ENCODE measurements at regions not wholly inside any gene's neighbourhood (a gene's known extent, or its start where the extent isn't known, plus 50 kb on each side); places are given as distances from the start of the nearest gene placed in this dataset.

DNA sequence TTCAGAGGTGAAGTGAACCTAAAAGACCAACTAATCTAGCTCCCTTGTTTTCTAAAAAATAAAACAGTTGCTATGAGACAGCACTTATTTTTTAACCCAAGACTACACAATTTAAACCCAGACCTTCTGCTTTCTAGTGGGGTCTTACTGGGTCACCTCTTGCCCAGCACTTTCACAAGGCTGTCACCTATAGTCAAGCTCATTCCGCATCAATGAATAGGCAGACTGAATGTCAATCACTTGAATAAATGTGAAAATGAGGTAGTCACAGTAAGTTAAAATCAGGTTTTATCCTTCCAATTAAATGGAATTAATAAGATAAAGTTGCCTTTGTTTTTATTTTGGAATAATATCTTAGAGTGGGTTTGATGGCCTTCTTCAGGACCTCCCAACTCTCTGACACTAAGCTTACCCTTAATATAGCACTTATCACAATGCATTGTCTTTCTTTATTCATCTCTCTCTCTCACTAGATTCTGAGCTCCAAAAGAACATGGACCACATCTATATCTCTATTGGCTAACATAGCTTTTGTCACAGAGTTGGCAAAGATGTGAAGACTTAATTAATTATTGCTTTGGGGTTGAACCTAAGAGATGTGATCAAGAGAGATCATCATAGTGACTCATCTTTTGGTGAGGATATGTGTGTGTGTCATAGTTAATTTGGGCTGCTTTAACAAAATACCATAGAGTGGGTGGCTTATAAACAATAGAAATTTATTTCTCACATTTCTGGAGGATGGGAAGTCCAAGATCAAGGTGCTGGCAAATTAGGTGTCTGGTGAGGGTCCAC lies 248.7 kb upstream of the DAB1 start:
- TF ChIP-seq YY1 (IDR thresholded peaks at IDR 0.05; ENCODE audit: extremely low read depth, insufficient replicate concordance, low read depth, low read length) (no peak), ZNF274 (IDR thresholded peaks at IDR 0.05; ENCODE audit: low read depth, low read length) (no peak), EZH2phosphoT487 (IDR thresholded peaks at IDR 0.05; ENCODE audit: borderline replicate concordance) (no peak), SIN3A (IDR thresholded peaks at IDR 0.05; ENCODE audit: low read depth) (no peak), POLR2AphosphoS5 (IDR thresholded peaks at IDR 0.05; ENCODE audit: low read depth, low read length) (no peak), ATF3 (IDR thresholded peaks at IDR 0.05) (no peak), EZH2 (IDR thresholded peaks at IDR 0.05) (no peak), ZFX (IDR thresholded peaks at IDR 0.05) (no peak), POLR2A (IDR thresholded peaks at IDR 0.05; ENCODE audit: borderline replicate concordance, extremely low read depth, insufficient read depth, insufficient read length) (no peak)
- TF ChIP-seq, protein P1, sequence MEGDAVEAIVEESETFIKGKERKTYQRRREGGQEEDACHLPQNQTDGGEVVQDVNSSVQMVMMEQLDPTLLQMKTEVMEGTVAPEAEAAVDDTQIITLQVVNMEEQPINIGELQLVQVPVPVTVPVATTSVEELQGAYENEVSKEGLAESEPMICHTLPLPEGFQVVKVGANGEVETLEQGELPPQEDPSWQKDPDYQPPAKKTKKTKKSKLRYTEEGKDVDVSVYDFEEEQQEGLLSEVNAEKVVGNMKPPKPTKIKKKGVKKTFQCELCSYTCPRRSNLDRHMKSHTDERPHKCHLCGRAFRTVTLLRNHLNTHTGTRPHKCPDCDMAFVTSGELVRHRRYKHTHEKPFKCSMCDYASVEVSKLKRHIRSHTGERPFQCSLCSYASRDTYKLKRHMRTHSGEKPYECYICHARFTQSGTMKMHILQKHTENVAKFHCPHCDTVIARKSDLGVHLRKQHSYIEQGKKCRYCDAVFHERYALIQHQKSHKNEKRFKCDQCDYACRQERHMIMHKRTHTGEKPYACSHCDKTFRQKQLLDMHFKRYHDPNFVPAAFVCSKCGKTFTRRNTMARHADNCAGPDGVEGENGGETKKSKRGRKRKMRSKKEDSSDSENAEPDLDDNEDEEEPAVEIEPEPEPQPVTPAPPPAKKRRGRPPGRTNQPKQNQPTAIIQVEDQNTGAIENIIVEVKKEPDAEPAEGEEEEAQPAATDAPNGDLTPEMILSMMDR (IDR thresholded peaks at IDR 0.05 in 2 of 3, conservative IDR thresholded peaks at IDR 0.05 in 1 of 3; ENCODE audit: borderline replicate concordance in 1 of 3, insufficient read depth in 1 of 3, low read depth in 2 of 3, low read length in 2 of 3), result no peak
